SK-N-SH treated with all-trans-retinoic acid at 6 μM for 48 hours (cell line): ENCODE measurements at regions not wholly inside any gene's neighbourhood (a gene's known extent, or its start where the extent isn't known, plus 50 kb on each side); places are given as distances from the start of the nearest gene placed in this dataset.

ENCODE experiments used
- ATAC-seq: fragments of 200-7000 bp; cut with Tn5 transposase; 3 replicates; pipeline ENCODE4 v1.9.1; 2020; ENCODE audit warnings: mild to moderate bottlenecking, moderate library complexity
- CSDC2 ChIP-seq: fragments of 250-450 bp; sonication (Bioruptor Pico); IDR thresholded peaks from 2 replicates; pipeline ENCODE4 v1.5.0; 2020; ENCODE audit warnings: mild to moderate bottlenecking, moderate library complexity
- ESRRG ChIP-seq: fragments of 250-450 bp; sonication (Bioruptor Pico); IDR thresholded peaks from 2 replicates; pipeline ENCODE4 v1.6.1; 2021; ENCODE audit warnings: mild to moderate bottlenecking
- GLIS3 ChIP-seq: fragments of 250-450 bp; sonication (Bioruptor Pico); IDR thresholded peaks from 2 replicates; pipeline ENCODE4 v1.5.0; 2020; ENCODE audit warnings: mild to moderate bottlenecking, moderate library complexity
- ISL1 ChIP-seq: fragments of 250-450 bp; sonication (Bioruptor Pico); IDR thresholded peaks from 2 replicates; pipeline ENCODE4 v2.1.2; 2022; ENCODE audit warnings: mild to moderate bottlenecking, moderate library complexity
- OSR1 ChIP-seq: fragments of 250-450 bp; sonication (Bioruptor Pico); IDR thresholded peaks from 2 replicates; pipeline ENCODE4 v1.8.0; 2022; ENCODE audit warnings: moderate library complexity, mild to moderate bottlenecking, inconsistent platforms
- RARB ChIP-seq: fragments of 250-450 bp; sonication (Bioruptor Pico); IDR thresholded peaks from 2 replicates; pipeline ENCODE4 v1.8.0; 2021; ENCODE audit warnings: mild to moderate bottlenecking, moderate library complexity
- SNAI2 ChIP-seq: fragments of 250-450 bp; sonication (Bioruptor Pico); IDR thresholded peaks from 2 replicates; pipeline ENCODE4 v1.5.0; 2020; ENCODE audit warnings: mild to moderate bottlenecking, moderate library complexity
- TCF4 ChIP-seq: fragments of 250-450 bp; sonication (Bioruptor Pico); IDR thresholded peaks from 2 replicates; pipeline ENCODE4 v1.8.0; 2021; ENCODE audit warnings: mild to moderate bottlenecking, moderate library complexity, borderline replicate concordance
- TOX ChIP-seq: fragments of 250-450 bp; sonication (Bioruptor Pico); IDR thresholded peaks from 2 replicates; pipeline ENCODE4 v1.8.0; 2021; ENCODE audit warnings: mild to moderate bottlenecking, moderate library complexity, borderline replicate concordance
- ZC3H10 ChIP-seq: fragments of 250-450 bp; sonication (Bioruptor Pico); IDR thresholded peaks from 2 replicates; pipeline ENCODE4 v1.5.1; 2021; ENCODE audit warnings: mild to moderate bottlenecking, moderate library complexity
- ZFP30 ChIP-seq: fragments of 450-650 bp; formaldehyde crosslinking; IDR thresholded peaks from 2 replicates; pipeline ENCODE4 v1.5.0; 2022; ENCODE audit warnings: mild to moderate bottlenecking, moderate library complexity
- ZNF565 ChIP-seq: fragments of 450-650 bp; formaldehyde crosslinking; conservative IDR thresholded peaks from 2 replicates; pipeline ENCODE4 v1.5.0; 2020; ENCODE audit warnings: low read depth, mild to moderate bottlenecking, moderate library complexity
- ZNF70 ChIP-seq: fragments of 450-650 bp; formaldehyde crosslinking; IDR thresholded peaks from 2 replicates; pipeline ENCODE4 v1.5.0; 2020; ENCODE audit warnings: mild to moderate bottlenecking, moderate library complexity
- ZNF8 ChIP-seq: fragments of 450-650 bp; formaldehyde crosslinking; IDR thresholded peaks from 2 replicates; pipeline ENCODE4 v1.5.0; 2020; ENCODE audit warnings: mild to moderate bottlenecking, moderate library complexity
- TF ChIP-seq, protein P1 (sequence below): fragments of 250-450 bp; sonication (Bioruptor Pico); IDR thresholded peaks from 2 replicates; pipeline ENCODE4 v1.5.1; 2021; ENCODE audit warnings: mild to moderate bottlenecking, moderate library complexity
- TF ChIP-seq, protein P2 (sequence below): fragments of 250-450 bp; sonication (Bioruptor Pico); IDR thresholded peaks from 2 replicates; pipeline ENCODE4 v1.8.0; 2020; ENCODE audit warnings: mild to moderate bottlenecking, moderate library complexity, borderline replicate concordance
- TF ChIP-seq, protein P3 (sequence below): fragments of 250-450 bp; sonication (Bioruptor Pico); IDR thresholded peaks from 2 replicates; pipeline ENCODE4 v1.5.0; 2020; ENCODE audit warnings: mild to moderate bottlenecking, moderate library complexity
- TF ChIP-seq, protein P4 (sequence below): fragments of 250-450 bp; sonication (Bioruptor Pico); IDR thresholded peaks from 2 replicates; pipeline ENCODE4 v1.8.0; 2021; ENCODE audit warnings: low read depth, mild to moderate bottlenecking, moderate library complexity, borderline replicate concordance
- TF ChIP-seq, protein P5 (sequence below): fragments of 250-450 bp; sonication (Bioruptor Pico); IDR thresholded peaks from 2 replicates; pipeline ENCODE4 v1.5.1; 2020; ENCODE audit warnings: low read depth, mild to moderate bottlenecking, moderate library complexity

DNA sequence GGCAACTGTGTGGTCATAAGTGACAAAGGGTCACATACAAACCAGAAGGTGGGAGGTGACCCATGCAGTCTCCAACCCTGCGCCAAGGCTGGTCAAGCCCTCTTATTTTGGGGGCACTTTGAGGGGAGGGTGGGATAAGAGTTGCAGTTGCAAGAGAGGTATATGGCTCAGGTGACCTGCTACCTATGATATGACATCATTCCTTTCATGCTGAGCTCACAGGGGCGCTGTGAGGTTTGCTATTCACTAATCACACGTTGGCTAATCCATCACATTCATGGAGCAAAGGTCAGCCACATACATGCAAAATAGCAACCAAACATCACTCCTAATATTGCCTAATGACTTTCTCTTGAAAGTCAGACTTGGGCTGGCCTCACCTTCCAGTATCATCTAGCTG is 72.0 kb upstream of the PAXBP1 start:
- TF ChIP-seq, protein P1, sequence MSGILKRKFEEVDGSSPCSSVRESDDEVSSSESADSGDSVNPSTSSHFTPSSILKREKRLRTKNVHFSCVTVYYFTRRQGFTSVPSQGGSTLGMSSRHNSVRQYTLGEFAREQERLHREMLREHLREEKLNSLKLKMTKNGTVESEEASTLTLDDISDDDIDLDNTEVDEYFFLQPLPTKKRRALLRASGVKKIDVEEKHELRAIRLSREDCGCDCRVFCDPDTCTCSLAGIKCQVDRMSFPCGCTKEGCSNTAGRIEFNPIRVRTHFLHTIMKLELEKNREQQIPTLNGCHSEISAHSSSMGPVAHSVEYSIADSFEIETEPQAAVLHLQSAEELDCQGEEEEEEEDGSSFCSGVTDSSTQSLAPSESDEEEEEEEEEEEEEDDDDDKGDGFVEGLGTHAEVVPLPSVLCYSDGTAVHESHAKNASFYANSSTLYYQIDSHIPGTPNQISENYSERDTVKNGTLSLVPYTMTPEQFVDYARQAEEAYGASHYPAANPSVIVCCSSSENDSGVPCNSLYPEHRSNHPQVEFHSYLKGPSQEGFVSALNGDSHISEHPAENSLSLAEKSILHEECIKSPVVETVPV: no peak
- TF ChIP-seq TCF4 (CRISPR knock-in tag): no peak
- no peak for TF ChIP-seq ZNF70 (CRISPR knock-in tag)
- TF ChIP-seq, protein P2, sequence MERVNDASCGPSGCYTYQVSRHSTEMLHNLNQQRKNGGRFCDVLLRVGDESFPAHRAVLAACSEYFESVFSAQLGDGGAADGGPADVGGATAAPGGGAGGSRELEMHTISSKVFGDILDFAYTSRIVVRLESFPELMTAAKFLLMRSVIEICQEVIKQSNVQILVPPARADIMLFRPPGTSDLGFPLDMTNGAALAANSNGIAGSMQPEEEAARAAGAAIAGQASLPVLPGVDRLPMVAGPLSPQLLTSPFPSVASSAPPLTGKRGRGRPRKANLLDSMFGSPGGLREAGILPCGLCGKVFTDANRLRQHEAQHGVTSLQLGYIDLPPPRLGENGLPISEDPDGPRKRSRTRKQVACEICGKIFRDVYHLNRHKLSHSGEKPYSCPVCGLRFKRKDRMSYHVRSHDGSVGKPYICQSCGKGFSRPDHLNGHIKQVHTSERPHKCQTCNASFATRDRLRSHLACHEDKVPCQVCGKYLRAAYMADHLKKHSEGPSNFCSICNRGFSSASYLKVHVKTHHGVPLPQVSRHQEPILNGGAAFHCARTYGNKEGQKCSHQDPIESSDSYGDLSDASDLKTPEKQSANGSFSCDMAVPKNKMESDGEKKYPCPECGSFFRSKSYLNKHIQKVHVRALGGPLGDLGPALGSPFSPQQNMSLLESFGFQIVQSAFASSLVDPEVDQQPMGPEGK (CRISPR knock-in tag): no peak
- no peak for TF ChIP-seq RARB (CRISPR knock-in tag)
- TF ChIP-seq, protein P3, sequence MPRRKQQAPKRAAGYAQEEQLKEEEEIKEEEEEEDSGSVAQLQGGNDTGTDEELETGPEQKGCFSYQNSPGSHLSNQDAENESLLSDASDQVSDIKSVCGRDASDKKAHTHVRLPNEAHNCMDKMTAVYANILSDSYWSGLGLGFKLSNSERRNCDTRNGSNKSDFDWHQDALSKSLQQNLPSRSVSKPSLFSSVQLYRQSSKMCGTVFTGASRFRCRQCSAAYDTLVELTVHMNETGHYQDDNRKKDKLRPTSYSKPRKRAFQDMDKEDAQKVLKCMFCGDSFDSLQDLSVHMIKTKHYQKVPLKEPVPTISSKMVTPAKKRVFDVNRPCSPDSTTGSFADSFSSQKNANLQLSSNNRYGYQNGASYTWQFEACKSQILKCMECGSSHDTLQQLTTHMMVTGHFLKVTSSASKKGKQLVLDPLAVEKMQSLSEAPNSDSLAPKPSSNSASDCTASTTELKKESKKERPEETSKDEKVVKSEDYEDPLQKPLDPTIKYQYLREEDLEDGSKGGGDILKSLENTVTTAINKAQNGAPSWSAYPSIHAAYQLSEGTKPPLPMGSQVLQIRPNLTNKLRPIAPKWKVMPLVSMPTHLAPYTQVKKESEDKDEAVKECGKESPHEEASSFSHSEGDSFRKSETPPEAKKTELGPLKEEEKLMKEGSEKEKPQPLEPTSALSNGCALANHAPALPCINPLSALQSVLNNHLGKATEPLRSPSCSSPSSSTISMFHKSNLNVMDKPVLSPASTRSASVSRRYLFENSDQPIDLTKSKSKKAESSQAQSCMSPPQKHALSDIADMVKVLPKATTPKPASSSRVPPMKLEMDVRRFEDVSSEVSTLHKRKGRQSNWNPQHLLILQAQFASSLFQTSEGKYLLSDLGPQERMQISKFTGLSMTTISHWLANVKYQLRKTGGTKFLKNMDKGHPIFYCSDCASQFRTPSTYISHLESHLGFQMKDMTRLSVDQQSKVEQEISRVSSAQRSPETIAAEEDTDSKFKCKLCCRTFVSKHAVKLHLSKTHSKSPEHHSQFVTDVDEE (CRISPR knock-in tag): no peak
- TF ChIP-seq ZFP30 (CRISPR knock-in tag): no peak
- no peak for TF ChIP-seq ZC3H10 (CRISPR knock-in tag)
- TF ChIP-seq GLIS3: no peak
- no peak for TF ChIP-seq ESRRG (CRISPR knock-in tag)
- TF ChIP-seq ZNF565 (CRISPR knock-in tag): no peak
- TF ChIP-seq CSDC2 (CRISPR knock-in tag): no peak
- TF ChIP-seq ISL1: no peak
- no peak for TF ChIP-seq ZNF8 (CRISPR knock-in tag)
- TF ChIP-seq, protein P4, sequence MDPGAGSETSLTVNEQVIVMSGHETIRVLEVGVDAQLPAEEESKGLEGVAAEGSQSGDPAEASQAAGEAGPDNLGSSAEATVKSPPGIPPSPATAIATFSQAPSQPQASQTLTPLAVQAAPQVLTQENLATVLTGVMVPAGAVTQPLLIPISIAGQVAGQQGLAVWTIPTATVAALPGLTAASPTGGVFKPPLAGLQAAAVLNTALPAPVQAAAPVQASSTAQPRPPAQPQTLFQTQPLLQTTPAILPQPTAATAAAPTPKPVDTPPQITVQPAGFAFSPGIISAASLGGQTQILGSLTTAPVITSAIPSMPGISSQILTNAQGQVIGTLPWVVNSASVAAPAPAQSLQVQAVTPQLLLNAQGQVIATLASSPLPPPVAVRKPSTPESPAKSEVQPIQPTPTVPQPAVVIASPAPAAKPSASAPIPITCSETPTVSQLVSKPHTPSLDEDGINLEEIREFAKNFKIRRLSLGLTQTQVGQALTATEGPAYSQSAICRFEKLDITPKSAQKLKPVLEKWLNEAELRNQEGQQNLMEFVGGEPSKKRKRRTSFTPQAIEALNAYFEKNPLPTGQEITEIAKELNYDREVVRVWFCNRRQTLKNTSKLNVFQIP (CRISPR knock-in tag): no peak
- TF ChIP-seq OSR1 (CRISPR knock-in tag): no peak
- TF ChIP-seq SNAI2 (CRISPR knock-in tag): no peak
- TF ChIP-seq, protein P5, sequence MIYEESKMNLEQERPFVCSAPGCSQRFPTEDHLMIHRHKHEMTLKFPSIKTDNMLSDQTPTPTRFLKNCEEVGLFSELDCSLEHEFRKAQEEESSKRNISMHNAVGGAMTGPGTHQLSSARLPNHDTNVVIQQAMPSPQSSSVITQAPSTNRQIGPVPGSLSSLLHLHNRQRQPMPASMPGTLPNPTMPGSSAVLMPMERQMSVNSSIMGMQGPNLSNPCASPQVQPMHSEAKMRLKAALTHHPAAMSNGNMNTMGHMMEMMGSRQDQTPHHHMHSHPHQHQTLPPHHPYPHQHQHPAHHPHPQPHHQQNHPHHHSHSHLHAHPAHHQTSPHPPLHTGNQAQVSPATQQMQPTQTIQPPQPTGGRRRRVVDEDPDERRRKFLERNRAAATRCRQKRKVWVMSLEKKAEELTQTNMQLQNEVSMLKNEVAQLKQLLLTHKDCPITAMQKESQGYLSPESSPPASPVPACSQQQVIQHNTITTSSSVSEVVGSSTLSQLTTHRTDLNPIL (CRISPR knock-in tag): no peak
- no peak for ATAC-seq

DNA sequence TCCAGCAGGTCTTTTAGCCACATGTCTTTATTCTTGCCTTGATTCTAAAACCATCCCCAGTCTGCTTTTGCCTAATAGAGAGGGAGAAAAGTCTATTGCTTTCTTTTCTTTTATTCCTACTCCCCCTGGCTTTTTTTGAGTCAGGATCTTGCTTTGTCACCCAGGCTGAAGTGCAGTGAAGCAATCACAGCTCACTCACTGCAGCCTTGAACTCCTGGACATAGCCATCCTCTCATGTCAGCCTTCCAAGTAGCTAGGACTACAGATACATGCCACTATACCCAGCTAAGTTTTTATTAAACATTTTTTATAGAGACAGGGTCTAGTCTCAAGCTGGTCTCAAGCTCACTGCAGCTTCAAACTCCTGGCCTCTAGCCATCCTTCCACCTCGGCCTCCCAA is 72.5 kb upstream of the PAXBP1 start:
- TF ChIP-seq RARB (CRISPR knock-in tag): no peak
- TF ChIP-seq ESRRG (CRISPR knock-in tag): no peak
- no peak for TF ChIP-seq GLIS3
- TF ChIP-seq, protein P4 (CRISPR knock-in tag): no peak
- no peak for TF ChIP-seq TOX (CRISPR knock-in tag)
- no peak for ATAC-seq
